HT-29 (cell line): ENCODE measurements at regions not wholly inside any gene's neighbourhood (a gene's known extent, or its start where the extent isn't known, plus 50 kb on each side); places are given as distances from the start of the nearest gene placed in this dataset.
A peak's percentile ranks its signal among the peaks of the same experiment; 100 is the strongest.

Experiments used
- DNase-seq: peaks from one replicate; pipeline ENCODE4 v3.0.0-alpha.2; 2015; ENCODE audit warnings: low spot score

- no peak for DNase-seq
Observed at GRCh38 chr12:85676816-85677749, 159.1 kb downstream of the RASSF9 start.

DNA sequence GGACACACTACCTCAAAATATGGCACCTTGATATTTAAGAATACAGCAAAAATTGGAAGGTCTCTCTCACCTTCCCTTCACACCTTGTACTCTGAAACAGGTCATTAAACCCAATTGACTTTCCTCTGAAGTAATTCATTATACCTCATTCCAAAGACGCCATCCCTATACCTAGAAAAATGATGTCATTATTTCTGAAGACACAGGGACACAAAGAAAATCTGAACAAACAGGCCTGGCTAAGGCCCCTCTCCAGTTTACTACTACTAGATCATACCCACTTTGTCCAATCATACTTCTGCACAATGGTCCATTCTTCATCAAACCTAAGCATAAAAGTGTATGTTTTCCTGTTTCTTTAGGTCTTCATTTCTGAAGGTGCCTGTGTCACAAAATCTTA lies 156.9 kb downstream of the RASSF9 start:
- DNase-seq: no peak

GRCh38 chr12:85680881-85681280 lies 155.3 kb downstream of the RASSF9 start:
- no peak for DNase-seq

- no peak for DNase-seq
Observed at GRCh38 chr12:85681333-85681732, 154.9 kb downstream of the RASSF9 start.

DNA sequence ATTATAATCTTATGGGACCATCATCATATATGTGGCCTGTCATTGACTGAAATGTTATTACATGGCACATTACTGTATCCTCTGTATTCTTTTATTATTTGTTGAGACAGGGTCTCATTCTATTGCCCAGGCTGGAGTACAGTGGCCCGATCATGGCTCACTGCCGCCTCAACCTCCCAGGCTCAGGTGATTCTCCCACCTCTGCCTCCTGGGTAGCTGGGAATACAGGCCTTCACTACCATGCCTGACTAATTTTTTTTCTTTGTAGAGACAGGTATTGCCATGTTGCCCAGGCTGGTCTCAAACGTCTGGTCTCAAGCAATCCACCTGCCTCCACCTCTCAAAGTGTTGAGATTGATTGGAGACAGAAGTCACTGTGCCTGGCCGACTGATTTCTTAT lies 153.2 kb downstream of the RASSF9 start:
- no peak for DNase-seq

DNA sequence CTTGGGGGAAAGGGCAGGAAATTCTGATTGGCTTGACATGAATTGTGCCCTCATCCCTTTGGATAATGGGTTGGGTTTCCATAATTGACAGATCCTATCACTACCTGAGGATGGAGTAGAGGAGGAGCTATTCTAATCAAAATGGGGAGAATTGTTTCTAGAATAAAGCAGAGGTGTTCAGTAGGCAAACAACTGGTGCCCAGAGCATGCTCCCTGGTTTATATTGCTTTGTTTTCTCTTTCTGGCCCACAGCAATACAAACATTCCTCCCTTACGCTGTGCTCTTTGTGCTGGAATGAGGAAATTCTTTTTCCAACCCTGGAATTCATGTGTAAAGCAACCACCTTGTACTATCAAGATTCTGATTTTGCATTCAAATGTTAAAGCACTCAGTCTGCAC lies 147.4 kb downstream of the RASSF9 start:
- DNase-seq: peak; percentile 30

DNA sequence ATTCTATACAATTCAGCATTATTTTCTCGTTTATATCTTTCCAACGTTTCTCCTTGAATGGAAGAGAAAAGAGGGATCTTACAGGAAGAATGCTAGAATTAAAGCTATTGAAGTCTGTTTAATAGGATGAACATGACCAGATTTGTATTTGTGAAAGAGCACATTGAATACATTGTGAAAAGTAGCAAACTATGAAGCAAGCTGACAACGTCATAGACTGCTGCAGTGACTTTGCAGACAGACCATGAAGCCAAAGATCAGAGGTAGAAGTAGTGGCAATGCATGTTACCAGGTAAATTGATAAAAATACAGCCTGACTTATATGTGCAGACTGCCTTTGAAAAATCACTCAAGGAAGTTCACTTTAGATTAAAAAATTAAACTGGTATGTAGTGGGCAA lies 146.1 kb downstream of the RASSF9 start:
- no peak for DNase-seq

DNA sequence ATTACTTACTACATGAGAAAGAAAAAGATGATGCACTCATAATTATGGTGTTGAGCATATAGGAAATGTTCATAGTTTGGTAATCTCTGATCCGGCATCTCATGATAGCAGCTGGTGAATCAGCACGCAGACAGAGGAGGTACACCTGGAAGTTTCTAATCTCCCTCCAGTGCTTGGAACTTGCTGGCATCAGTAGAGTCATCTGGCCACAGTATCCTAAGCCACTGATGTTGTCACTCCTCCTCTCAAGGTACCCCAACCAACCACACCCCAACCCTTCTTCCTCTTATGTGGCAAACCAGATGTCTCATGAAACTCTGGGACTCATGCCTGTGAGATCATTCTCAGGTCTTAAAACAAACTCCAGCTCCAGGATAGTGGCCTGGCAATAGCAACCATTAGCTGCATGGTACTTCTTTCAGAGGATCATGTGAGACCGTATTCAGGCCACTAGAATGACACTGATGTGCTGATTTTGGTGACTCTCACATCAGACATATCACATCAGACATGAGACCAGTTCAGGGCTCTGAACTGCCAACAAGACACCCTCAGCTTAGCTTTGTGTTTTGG lies 143.0 kb downstream of the RASSF9 start:
- no peak for DNase-seq

DNA sequence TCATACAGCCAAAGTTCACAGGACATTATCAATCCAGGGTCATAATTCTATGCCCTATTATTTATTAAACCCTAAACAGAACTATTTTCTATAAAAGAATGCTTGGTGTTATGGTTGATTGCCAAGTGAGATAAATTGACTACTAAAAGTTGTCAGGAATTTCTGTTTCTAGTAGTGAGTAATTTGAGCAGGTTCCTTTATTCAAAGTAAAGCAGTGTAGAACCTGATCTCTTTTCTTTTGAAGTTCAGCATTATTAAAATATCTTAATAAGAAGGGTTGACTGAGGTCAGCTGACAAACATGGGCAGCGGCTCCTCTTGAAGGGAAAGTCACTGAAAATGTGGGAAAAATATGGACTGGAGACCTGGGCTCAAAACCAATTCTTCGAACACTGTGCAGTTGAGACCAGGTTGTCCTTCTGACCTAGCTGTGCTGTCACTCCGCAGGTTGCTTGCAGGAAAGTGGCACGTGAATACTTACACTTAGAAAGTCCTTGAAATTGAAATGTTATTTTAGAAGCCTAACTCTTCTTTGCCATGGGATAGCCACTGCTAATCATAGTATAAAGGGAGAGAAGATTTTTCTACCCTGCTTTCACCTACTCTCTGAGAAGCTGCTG lies 141.0 kb downstream of the RASSF9 start:
- peak; percentile 17 for DNase-seq

DNA sequence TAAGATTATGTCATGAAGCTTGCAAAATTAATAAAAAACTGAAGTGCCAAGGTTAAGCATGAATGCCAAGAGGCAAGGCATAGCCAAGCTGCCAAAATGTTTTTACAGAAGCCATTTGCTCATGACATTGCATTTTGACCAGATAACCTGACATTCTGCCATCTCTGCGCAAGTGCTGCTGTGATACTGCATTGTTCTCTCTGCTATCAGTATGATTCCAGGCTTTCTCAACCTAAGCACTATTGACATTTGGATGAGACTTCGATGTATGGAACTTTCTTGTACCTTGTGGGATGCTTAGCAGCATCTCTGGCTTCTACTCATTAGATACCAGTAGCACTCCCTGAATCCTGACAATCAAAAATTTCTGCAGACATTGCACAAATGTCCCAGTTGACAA lies 139.2 kb downstream of the RASSF9 start:
- no peak for DNase-seq

GRCh38 chr12:85698937-85699336 lies 137.3 kb downstream of the RASSF9 start:
- DNase-seq: no peak

GRCh38 chr12:85708775-85709174 lies 127.4 kb downstream of the RASSF9 start:
- no peak for DNase-seq

GRCh38 chr12:85711735-85712390 lies 124.3 kb downstream of the RASSF9 start:
- DNase-seq: no peak

- no peak for DNase-seq
Observed at GRCh38 chr12:85713373-85713772, 122.8 kb downstream of the RASSF9 start.

- DNase-seq: no peak
Observed at GRCh38 chr12:85714425-85714824, 121.8 kb downstream of the RASSF9 start.

DNA sequence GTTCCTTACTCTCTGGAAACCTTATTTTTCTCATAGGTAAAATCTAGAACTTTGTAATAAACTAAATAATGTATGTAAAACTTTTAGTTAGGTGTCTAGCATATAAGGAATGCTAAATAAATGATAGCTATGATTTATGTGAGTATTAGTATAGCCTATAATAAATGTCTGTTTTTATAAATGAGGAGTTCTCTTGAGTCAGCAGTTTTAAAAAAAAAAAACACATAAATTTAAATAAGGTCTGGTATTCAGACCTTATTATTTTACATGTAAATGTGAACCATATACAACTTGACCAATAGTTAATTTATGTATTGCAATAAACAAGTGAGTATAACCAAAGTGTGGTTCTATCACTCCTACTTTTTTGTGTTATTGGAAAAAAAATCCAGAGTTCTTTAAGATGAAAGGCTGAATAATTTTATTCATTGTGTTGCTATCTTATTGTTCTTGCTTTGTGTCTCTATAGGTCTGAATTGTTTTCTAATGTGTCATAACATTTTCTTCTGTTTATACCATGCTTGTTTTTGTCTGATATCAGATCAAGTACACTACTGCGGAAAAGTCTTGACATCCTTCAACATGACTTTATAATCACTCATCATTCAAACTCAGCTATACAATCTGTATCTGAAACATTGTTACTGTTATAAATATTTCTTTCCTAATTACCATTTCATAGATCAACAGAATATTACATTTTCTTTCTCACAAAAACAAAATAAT lies 115.7 kb downstream of the RASSF9 start:
- DNase-seq: no peak

- DNase-seq: no peak
Observed at GRCh38 chr12:85725991-85726390, 110.2 kb downstream of the RASSF9 start.

DNA sequence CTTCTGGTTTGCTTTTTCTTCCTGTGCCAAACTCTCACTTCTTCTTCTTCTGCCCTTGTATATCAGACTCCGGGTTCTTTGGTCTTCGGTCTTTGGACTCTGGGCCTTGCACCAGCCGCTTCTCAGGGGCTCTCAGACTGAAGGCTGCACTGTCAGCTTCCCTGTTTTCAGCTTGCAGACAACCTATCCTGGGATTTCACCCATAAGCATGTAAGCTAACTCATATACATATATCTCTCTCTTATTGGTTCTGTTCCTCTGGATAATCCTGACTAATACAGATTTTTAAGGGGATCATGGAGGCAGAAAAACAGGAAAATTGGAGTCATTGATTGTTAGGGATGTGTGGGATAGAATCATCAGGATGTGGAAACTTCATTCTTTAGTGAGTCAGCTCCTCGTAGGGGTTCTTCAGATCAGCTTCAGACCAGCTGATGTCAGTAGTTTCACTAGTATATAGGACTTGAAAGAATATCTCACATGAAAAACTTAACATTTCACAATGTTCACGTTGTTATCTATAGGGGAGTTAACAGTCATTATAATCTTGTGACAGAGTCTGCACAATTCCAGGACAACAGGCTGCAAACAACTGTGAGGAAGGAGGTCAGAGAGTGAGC lies 102.9 kb downstream of the RASSF9 start:
- DNase-seq: no peak

GRCh38 chr12:85733984-85734383 lies 102.2 kb downstream of the RASSF9 start:
- no peak for DNase-seq

DNA sequence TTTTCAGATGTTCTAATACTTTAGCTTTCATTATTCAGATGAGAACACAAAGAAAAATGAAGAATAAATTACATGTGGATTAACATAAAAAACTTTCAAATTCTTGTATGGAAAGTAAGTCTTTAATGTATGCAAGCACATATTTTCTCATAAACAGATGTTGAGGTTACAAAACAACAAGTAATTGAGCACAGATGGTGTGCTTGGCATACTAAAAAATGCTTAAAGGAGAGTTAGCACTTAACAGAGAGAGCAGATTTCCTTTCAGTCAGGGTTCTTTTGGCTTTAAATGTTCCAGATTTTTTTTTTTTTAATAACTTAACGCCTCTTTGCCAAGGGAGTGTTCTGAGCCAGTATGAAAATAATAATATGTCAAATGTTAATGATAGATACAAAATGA lies 96.0 kb downstream of the RASSF9 start:
- DNase-seq: no peak

GRCh38 chr12:85741046-85741445 lies 95.2 kb downstream of the RASSF9 start:
- DNase-seq: no peak
